ENCODE measurements at regions not wholly inside any gene's neighbourhood (a gene's known extent, or its start where the extent isn't known, plus 50 kb on each side); places are given as distances from the start of the nearest gene placed in this dataset.
"Not testable (repeated sequence)": the region's sequence is repeated elsewhere in the genome, so short reads cannot be mapped to it uniquely, and the experiment has no call there.

DNA sequence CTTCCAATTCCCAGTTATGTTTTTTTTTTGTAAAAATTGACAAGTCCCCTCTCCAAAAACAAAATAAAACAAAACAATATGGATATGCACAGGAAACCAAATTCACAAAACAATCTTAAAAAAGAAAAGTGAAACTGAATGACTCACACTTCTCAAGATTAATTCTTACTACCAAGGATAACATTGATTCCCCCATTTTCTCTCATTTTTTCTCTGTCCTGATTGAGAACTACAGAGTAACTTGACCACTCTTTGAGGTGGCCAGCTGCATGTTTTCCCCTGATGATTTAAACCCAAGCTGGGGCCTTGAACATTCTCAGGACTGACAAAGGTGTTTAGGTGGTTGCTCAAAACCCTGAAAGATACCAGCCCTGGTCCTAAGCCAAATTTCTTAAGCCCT, 149.0 kb downstream of the AHSP start:
- no peaks in the 10 kb centered on the region for H3K9me3 ChIP-seq (ENCODE audit: insufficient read depth, low read length)
- no peak overlapping the region for H3K4me3 ChIP-seq (ENCODE audit: insufficient read length, low read depth)
- no peaks in the 10 kb centered on the region for H3K4me1 ChIP-seq (ENCODE audit: insufficient read depth, insufficient read length)
- no peak for DNase-seq (ENCODE audit: low read depth, low spot score)
- TF ChIP-seq YY1 (IDR thresholded peaks at IDR 0.05; ENCODE audit: insufficient read depth, insufficient read length) = no peak
- no peak for TF ChIP-seq SUZ12 (IDR thresholded peaks at IDR 0.05; ENCODE audit: extremely low read depth, insufficient read depth, insufficient read length)
- no peak for TF ChIP-seq ZNF274 (IDR thresholded peaks at IDR 0.05; ENCODE audit: low read depth, low read length)
- H3K9ac ChIP-seq (ENCODE audit: insufficient read length, low read depth) = no peak overlapping the region
- no peaks in the 10 kb centered on the region for H3K27me3 ChIP-seq (ENCODE audit: insufficient read depth, insufficient read length)
- H3K36me3 ChIP-seq (ENCODE audit: insufficient read depth, insufficient read length, low read length) = no peaks in the 10 kb centered on the region

DNA sequence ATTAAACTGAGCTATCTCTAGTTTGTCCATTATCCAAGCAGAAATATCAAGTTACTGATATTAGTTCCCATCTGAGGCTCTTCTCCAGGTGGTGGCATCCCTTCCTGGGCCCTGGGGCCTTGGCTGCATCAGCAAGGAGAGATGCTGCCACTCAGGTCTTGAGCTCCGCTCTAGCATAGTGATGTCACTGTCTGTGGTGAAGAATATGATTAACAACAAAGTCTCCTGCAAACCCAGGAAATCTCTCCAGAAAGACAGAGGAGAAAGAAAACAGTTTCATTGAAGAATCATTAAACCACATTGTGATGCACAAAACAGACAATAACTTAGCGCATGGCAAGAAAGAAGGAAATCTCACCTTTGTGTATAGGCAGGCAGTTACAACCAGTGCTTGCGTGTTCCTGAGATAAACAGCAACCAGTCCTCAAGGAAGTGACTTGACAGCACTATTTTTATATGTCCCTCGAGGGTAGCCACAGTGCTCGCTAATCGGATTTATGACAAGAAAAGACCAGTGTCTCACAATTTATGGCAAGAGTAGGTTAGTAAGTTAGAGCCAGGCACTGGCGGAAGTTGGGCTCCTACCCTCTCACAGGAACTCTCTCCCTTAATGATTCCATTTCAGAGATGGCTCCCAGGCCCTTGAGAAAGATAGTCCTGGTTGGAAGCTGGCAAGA, 151.1 kb downstream of the AHSP start:
- H3K4me3 ChIP-seq (ENCODE audit: insufficient read length, low read depth) = no peak overlapping the region
- H3K27me3 ChIP-seq (ENCODE audit: insufficient read depth, insufficient read length) = no peaks in the 10 kb centered on the region
- DNase-seq (ENCODE audit: low read depth, low spot score) = no peak
- TF ChIP-seq YY1 (IDR thresholded peaks at IDR 0.05; ENCODE audit: insufficient read depth, insufficient read length) (no peak), SUZ12 (IDR thresholded peaks at IDR 0.05; ENCODE audit: extremely low read depth, insufficient read depth, insufficient read length) (no peak), ZNF274 (IDR thresholded peaks at IDR 0.05; ENCODE audit: low read depth, low read length) (no peak)
- no peaks in the 10 kb centered on the region for H3K9me3 ChIP-seq (ENCODE audit: insufficient read depth, low read length)
- no peaks in the 10 kb centered on the region for H3K36me3 ChIP-seq (ENCODE audit: insufficient read depth, insufficient read length, low read length)
- no peak overlapping the region for H3K9ac ChIP-seq (ENCODE audit: insufficient read length, low read depth)
- no peaks in the 10 kb centered on the region for H3K4me1 ChIP-seq (ENCODE audit: insufficient read depth, insufficient read length)

DNA sequence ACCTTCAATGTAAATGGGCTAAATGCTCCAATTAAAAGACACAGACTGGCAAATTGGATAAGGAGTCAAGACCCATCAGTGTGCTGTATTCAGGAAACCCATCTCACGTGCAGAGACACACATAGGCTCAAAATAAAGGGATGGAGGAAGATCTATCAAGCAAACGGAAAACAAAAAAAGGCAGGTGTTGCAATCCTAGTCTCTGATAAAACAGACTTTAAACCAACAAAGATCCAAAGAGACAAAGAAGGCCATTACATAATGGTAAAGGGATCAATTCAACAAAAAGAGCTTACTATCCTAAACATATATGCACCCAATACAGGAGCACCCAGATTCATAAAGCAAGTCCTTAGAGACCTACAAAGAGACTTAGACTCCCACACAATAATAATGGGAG, 161.6 kb downstream of the AHSP start:
- H3K4me1 ChIP-seq (ENCODE audit: insufficient read depth, insufficient read length); H3K9me3 ChIP-seq (ENCODE audit: insufficient read depth, low read length); H3K36me3 ChIP-seq (ENCODE audit: insufficient read depth, insufficient read length, low read length): not testable (repeated sequence)

DNA sequence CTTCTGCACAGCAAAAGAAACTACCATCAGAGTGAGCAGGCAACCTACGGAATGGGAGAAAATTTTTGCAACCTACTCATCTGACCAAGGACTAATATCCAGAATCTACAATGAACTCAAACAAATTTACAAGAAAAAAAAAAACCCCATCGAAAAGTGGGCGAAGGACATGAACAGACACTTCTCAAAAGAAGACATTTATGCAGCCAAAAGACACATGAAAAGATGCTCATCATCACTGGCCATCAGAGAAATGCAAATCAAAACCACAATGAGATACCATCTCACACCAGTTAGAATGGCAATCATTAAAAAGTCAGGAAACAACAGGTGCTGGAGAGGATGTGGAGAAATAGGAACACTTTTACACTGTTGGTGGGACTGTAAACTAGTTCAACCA, 164.6 kb downstream of the AHSP start:
- H3K27me3 ChIP-seq (ENCODE audit: insufficient read depth, insufficient read length); DNase-seq (ENCODE audit: low read depth, low spot score): not testable (repeated sequence)

More for the DNA sequence above, 161.6 kb downstream of the AHSP start:
- not testable (repeated sequence) for H3K9ac ChIP-seq (ENCODE audit: insufficient read length, low read depth); H3K4me3 ChIP-seq (ENCODE audit: insufficient read length, low read depth); H3K27me3 ChIP-seq (ENCODE audit: insufficient read depth, insufficient read length); DNase-seq (ENCODE audit: low read depth, low spot score)

DNA sequence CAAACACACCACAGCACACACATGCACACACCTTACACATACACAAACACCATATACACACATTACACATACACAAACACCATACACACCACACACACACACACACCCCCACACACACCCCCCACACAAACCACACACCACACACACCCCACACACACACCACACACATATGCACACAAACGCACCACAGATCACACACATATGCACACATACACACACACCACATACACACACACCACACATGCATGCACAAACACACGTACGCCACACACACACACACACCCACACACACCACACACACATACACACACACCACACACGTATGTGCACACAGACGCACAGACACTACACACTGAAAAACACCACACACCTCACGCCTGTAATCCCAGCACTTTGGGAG, 166.0 kb downstream of the AHSP start:
- H3K4me3 ChIP-seq (ENCODE audit: insufficient read length, low read depth) = no peak overlapping the region

More for the DNA sequence above, 164.6 kb downstream of the AHSP start:
- H3K9ac ChIP-seq (ENCODE audit: insufficient read length, low read depth); H3K9me3 ChIP-seq (ENCODE audit: insufficient read depth, low read length); H3K36me3 ChIP-seq (ENCODE audit: insufficient read depth, insufficient read length, low read length); H3K4me1 ChIP-seq (ENCODE audit: insufficient read depth, insufficient read length); H3K4me3 ChIP-seq (ENCODE audit: insufficient read length, low read depth): not testable (repeated sequence)

DNA sequence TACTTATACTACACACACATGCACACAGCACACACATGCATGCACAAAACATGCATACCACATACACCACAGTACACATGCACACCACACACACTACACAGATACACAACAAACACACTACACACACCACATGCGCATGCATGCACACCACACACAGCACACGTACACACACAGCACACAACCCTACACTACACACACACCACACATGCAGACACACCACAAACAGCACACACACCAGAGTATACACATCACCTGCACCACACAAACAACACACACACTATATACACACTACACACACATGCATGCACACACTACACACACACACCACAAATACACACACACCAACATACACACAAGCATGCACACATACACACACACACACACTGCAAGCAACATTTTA, 166.8 kb downstream of the AHSP start:
- H3K4me3 ChIP-seq (ENCODE audit: insufficient read length, low read depth) = no peak overlapping the region
- H3K9ac ChIP-seq (ENCODE audit: insufficient read length, low read depth) = no peak overlapping the region
- peaks cover 2% of the 10 kb centered on the region for H3K4me1 ChIP-seq (ENCODE audit: insufficient read depth, insufficient read length)
- TF ChIP-seq SUZ12 (IDR thresholded peaks at IDR 0.05; ENCODE audit: extremely low read depth, insufficient read depth, insufficient read length) (no peak), ZNF274 (IDR thresholded peaks at IDR 0.05; ENCODE audit: low read depth, low read length) (no peak), YY1 (IDR thresholded peaks at IDR 0.05; ENCODE audit: insufficient read depth, insufficient read length) (no peak)
- DNase-seq (ENCODE audit: low read depth, low spot score) = no peak
- H3K27me3 ChIP-seq (ENCODE audit: insufficient read depth, insufficient read length) = peaks cover 22% of the 10 kb centered on the region
- H3K36me3 ChIP-seq (ENCODE audit: insufficient read depth, insufficient read length, low read length) = no peaks in the 10 kb centered on the region
- no peaks in the 10 kb centered on the region for H3K9me3 ChIP-seq (ENCODE audit: insufficient read depth, low read length)

More for the DNA sequence above, 166.0 kb downstream of the AHSP start:
- DNase-seq (ENCODE audit: low read depth, low spot score) = no peak
- no peak for TF ChIP-seq SUZ12 (IDR thresholded peaks at IDR 0.05; ENCODE audit: extremely low read depth, insufficient read depth, insufficient read length)
- no peak for TF ChIP-seq ZNF274 (IDR thresholded peaks at IDR 0.05; ENCODE audit: low read depth, low read length)
- TF ChIP-seq YY1 (IDR thresholded peaks at IDR 0.05; ENCODE audit: insufficient read depth, insufficient read length) = no peak
- no peaks in the 10 kb centered on the region for H3K36me3 ChIP-seq (ENCODE audit: insufficient read depth, insufficient read length, low read length)
- H3K4me1 ChIP-seq (ENCODE audit: insufficient read depth, insufficient read length) = peaks cover 2% of the 10 kb centered on the region
- no peak overlapping the region for H3K9ac ChIP-seq (ENCODE audit: insufficient read length, low read depth)
- H3K27me3 ChIP-seq (ENCODE audit: insufficient read depth, insufficient read length) = peaks cover 14% of the 10 kb centered on the region
- no peaks in the 10 kb centered on the region for H3K9me3 ChIP-seq (ENCODE audit: insufficient read depth, low read length)

DNA sequence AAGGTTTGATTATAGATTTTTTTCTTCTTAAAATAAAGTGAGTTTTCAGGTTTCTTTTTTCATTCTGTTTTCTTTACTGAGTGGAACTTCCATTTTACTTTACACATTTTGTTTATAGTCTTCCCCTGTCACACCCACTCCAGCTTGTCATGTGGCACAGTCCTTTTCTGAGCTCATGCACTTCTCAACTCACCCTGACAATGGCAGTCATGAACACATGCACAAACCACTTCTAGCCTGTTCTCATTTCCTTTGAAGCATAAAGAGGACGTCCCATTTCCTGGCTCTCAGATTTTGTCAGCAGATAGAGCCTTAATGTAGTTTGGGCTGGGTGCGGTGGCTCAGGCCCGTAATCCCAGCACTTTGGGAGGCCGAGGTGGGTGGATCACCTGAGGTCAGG, 168.0 kb downstream of the AHSP start:
- no peak overlapping the region for H3K4me3 ChIP-seq (ENCODE audit: insufficient read length, low read depth)
- DNase-seq (ENCODE audit: low read depth, low spot score) = no peak
- peaks cover 2% of the 10 kb centered on the region for H3K4me1 ChIP-seq (ENCODE audit: insufficient read depth, insufficient read length)
- no peaks in the 10 kb centered on the region for H3K36me3 ChIP-seq (ENCODE audit: insufficient read depth, insufficient read length, low read length)
- peaks cover 26% of the 10 kb centered on the region for H3K27me3 ChIP-seq (ENCODE audit: insufficient read depth, insufficient read length)
- no peak for TF ChIP-seq SUZ12 (IDR thresholded peaks at IDR 0.05; ENCODE audit: extremely low read depth, insufficient read depth, insufficient read length)
- TF ChIP-seq ZNF274 (IDR thresholded peaks at IDR 0.05; ENCODE audit: low read depth, low read length) = no peak
- TF ChIP-seq YY1 (IDR thresholded peaks at IDR 0.05; ENCODE audit: insufficient read depth, insufficient read length) = no peak
- H3K9me3 ChIP-seq (ENCODE audit: insufficient read depth, low read length) = no peaks in the 10 kb centered on the region
- no peak overlapping the region for H3K9ac ChIP-seq (ENCODE audit: insufficient read length, low read depth)

Data from NT2/D1 (cell line).